ENCODE measurements at regions not wholly inside any gene's neighbourhood (a gene's known extent, or its start where the extent isn't known, plus 50 kb on each side); places are given as distances from the start of the nearest gene placed in this dataset.

GRCh38 chr2:177031438-177032180, 181.0 kb upstream of the HNRNPA3 start:
- peak overlapping the region; percentile 94 for H3K27ac ChIP-seq
- H3K9ac ChIP-seq (ENCODE audit: insufficient read length) = peak overlapping the region; percentile 10
- peak overlapping the region; percentile 55 for H3K4me3 ChIP-seq
- no peaks in the 10 kb centered on the region for H3K9me3 ChIP-seq (ENCODE audit: low read depth, low read length)
- no peaks in the 10 kb centered on the region for H3K36me3 ChIP-seq (ENCODE audit: insufficient read depth, low read length)
- peak; percentile 69 for DNase-seq (ENCODE audit: low read depth, low spot score)
- peak; percentile 51 for TF ChIP-seq FOXP2 (optimal IDR thresholded peaks at IDR 0.05; ENCODE audit: control extremely low read depth, extremely low read length, insufficient read depth)
- no peak; the same call in 1 of the 2 replicates for TF ChIP-seq POLR2AphosphoS5 (IDR thresholded peaks at IDR 0.05; ENCODE audit: borderline replicate concordance, low read depth, low read length)

GRCh38 chr2:177036747-177037146, 175.8 kb upstream of the HNRNPA3 start:
- H3K9me3 ChIP-seq (ENCODE audit: low read depth, low read length) = no peaks in the 10 kb centered on the region
- DNase-seq (ENCODE audit: low read depth, low spot score) = no peak
- no peak overlapping the region for H3K4me3 ChIP-seq
- H3K36me3 ChIP-seq (ENCODE audit: insufficient read depth, low read length) = no peaks in the 10 kb centered on the region
- TF ChIP-seq EZH2 (IDR thresholded peaks at IDR 0.05) (no peak), POLR2AphosphoS5 (IDR thresholded peaks at IDR 0.05; ENCODE audit: borderline replicate concordance, low read depth, low read length) (no peak), FOXP2 (optimal IDR thresholded peaks at IDR 0.05; ENCODE audit: control extremely low read depth, extremely low read length, insufficient read depth) (no peak)
- H3K9ac ChIP-seq (ENCODE audit: insufficient read length) = no peak overlapping the region
- no peak overlapping the region for H3K27ac ChIP-seq

GRCh38 chr2:177037569-177037968, 175.0 kb upstream of the HNRNPA3 start:
- TF ChIP-seq FOXP2 (optimal IDR thresholded peaks at IDR 0.05; ENCODE audit: control extremely low read depth, extremely low read length, insufficient read depth) = no peak
- TF ChIP-seq EZH2 (IDR thresholded peaks at IDR 0.05) = no peak
- no peak for TF ChIP-seq POLR2AphosphoS5 (IDR thresholded peaks at IDR 0.05; ENCODE audit: borderline replicate concordance, low read depth, low read length)
- DNase-seq (ENCODE audit: low read depth, low spot score) = no peak
- H3K27ac ChIP-seq = peak overlapping the region; percentile 92
- H3K9ac ChIP-seq (ENCODE audit: insufficient read length) = no peak overlapping the region
- no peak overlapping the region for H3K4me3 ChIP-seq
- no peaks in the 10 kb centered on the region for H3K36me3 ChIP-seq (ENCODE audit: insufficient read depth, low read length)
- H3K9me3 ChIP-seq (ENCODE audit: low read depth, low read length) = no peaks in the 10 kb centered on the region

GRCh38 chr2:177038787-177039484, 173.7 kb upstream of the HNRNPA3 start:
- Histone ChIP-seq H3K4me3 (peak overlapping the region; percentile 73), H3K27ac (peak overlapping the region; percentile 92), H3K9ac (ENCODE audit: insufficient read length) (peak overlapping the region; percentile 57), H3K36me3 (ENCODE audit: insufficient read depth, low read length) (no peaks in the 10 kb centered on the region), H3K9me3 (ENCODE audit: low read depth, low read length) (no peaks in the 10 kb centered on the region)
- TF ChIP-seq POLR2AphosphoS5 (IDR thresholded peaks at IDR 0.05; ENCODE audit: borderline replicate concordance, low read depth, low read length) (no peak), FOXP2 (optimal IDR thresholded peaks at IDR 0.05; ENCODE audit: control extremely low read depth, extremely low read length, insufficient read depth) (no peak), EZH2 (IDR thresholded peaks at IDR 0.05) (no peak)
- peak; percentile 72 for DNase-seq (ENCODE audit: low read depth, low spot score)

GRCh38 chr2:177042311-177042710, 170.3 kb upstream of the HNRNPA3 start:
- peak overlapping the region; percentile 28 for H3K4me3 ChIP-seq
- no peaks in the 10 kb centered on the region for H3K36me3 ChIP-seq (ENCODE audit: insufficient read depth, low read length)
- TF ChIP-seq EZH2 (IDR thresholded peaks at IDR 0.05) (no peak), POLR2AphosphoS5 (IDR thresholded peaks at IDR 0.05; ENCODE audit: borderline replicate concordance, low read depth, low read length) (no peak), FOXP2 (optimal IDR thresholded peaks at IDR 0.05; ENCODE audit: control extremely low read depth, extremely low read length, insufficient read depth) (no peak)
- no peaks in the 10 kb centered on the region for H3K9me3 ChIP-seq (ENCODE audit: low read depth, low read length)
- H3K27ac ChIP-seq = peak overlapping the region; percentile 91
- no peak for DNase-seq (ENCODE audit: low read depth, low spot score)
- H3K9ac ChIP-seq (ENCODE audit: insufficient read length) = peak overlapping the region; percentile 61

- H3K27ac ChIP-seq = peak overlapping the region; percentile 61; the same call in 1 of the 2 replicates
- H3K36me3 ChIP-seq (ENCODE audit: insufficient read depth, low read length) = no peaks in the 10 kb centered on the region
- H3K9me3 ChIP-seq (ENCODE audit: low read depth, low read length) = no peaks in the 10 kb centered on the region
- no peak overlapping the region for H3K4me3 ChIP-seq
- H3K9ac ChIP-seq (ENCODE audit: insufficient read length) = no peak overlapping the region
- no peak for DNase-seq (ENCODE audit: low read depth, low spot score)
- no peak for TF ChIP-seq POLR2AphosphoS5 (IDR thresholded peaks at IDR 0.05; ENCODE audit: borderline replicate concordance, low read depth, low read length)
- no peak for TF ChIP-seq EZH2 (IDR thresholded peaks at IDR 0.05)
- TF ChIP-seq FOXP2 (optimal IDR thresholded peaks at IDR 0.05; ENCODE audit: control extremely low read depth, extremely low read length, insufficient read depth) = no peak
Observed at GRCh38 chr2:177044671-177045070, 167.9 kb upstream of the HNRNPA3 start.

- Histone ChIP-seq H3K4me3 (no peak overlapping the region), H3K9ac (ENCODE audit: insufficient read length) (no peak overlapping the region), H3K27ac (no peak overlapping the region), H3K9me3 (ENCODE audit: low read depth, low read length) (no peaks in the 10 kb centered on the region), H3K36me3 (ENCODE audit: insufficient read depth, low read length) (no peaks in the 10 kb centered on the region)
- TF ChIP-seq FOXP2 (optimal IDR thresholded peaks at IDR 0.05; ENCODE audit: control extremely low read depth, extremely low read length, insufficient read depth) = no peak
- no peak for TF ChIP-seq POLR2AphosphoS5 (IDR thresholded peaks at IDR 0.05; ENCODE audit: borderline replicate concordance, low read depth, low read length)
- no peak for TF ChIP-seq EZH2 (IDR thresholded peaks at IDR 0.05)
- DNase-seq (ENCODE audit: low read depth, low spot score) = no peak
Observed at GRCh38 chr2:177048981-177049380, 163.6 kb upstream of the HNRNPA3 start.

- Histone ChIP-seq H3K9me3 (ENCODE audit: low read depth, low read length) (no peaks in the 10 kb centered on the region), H3K4me3 (no peak overlapping the region), H3K36me3 (ENCODE audit: insufficient read depth, low read length) (no peaks in the 10 kb centered on the region), H3K9ac (ENCODE audit: insufficient read length) (no peak overlapping the region), H3K27ac (no peak overlapping the region)
- DNase-seq (ENCODE audit: low read depth, low spot score) = no peak
- TF ChIP-seq FOXP2 (optimal IDR thresholded peaks at IDR 0.05; ENCODE audit: control extremely low read depth, extremely low read length, insufficient read depth) = no peak
- no peak for TF ChIP-seq EZH2 (IDR thresholded peaks at IDR 0.05)
- no peak for TF ChIP-seq POLR2AphosphoS5 (IDR thresholded peaks at IDR 0.05; ENCODE audit: borderline replicate concordance, low read depth, low read length)
Observed at GRCh38 chr2:177051278-177051677, 161.3 kb upstream of the HNRNPA3 start.
